ENCODE measurements at regions not wholly inside any gene's neighbourhood (a gene's known extent, or its start where the extent isn't known, plus 50 kb on each side); places are given as distances from the start of the nearest gene placed in this dataset.

GRCh38 chr2:59389240-59389639, 1148.1 kb upstream of the FANCL start (continued):
- TF ChIP-seq ATOH8 (CRISPR knock-in tag; IDR thresholded peaks at IDR 0.05; ENCODE audit: low read depth): no peak
- TF ChIP-seq HOXB5 (CRISPR knock-in tag; IDR thresholded peaks at IDR 0.05): no peak
- peak; percentile 87 for TF ChIP-seq BCL3 (IDR thresholded peaks at IDR 0.05)
- peak; percentile 35; the same call in 1 of the 2 replicates for TF ChIP-seq GATA3 (IDR thresholded peaks at IDR 0.05; ENCODE audit: borderline replicate concordance)
- peak; percentile 64 to 89 for TF ChIP-seq CEBPB (IDR thresholded peaks at IDR 0.05)
- no peak for TF ChIP-seq ELK1 (IDR thresholded peaks at IDR 0.05; ENCODE audit: low read depth, low read length)
- peak; percentile 25; the same call in 1 of the 3 replicates for TF ChIP-seq SMC3 (IDR thresholded peaks at IDR 0.05)
- peak; percentile 41 for TF ChIP-seq FOSL2 (IDR thresholded peaks at IDR 0.05)
- TF ChIP-seq FOSL2 (CRISPR knock-in tag; IDR thresholded peaks at IDR 0.05): peak; percentile 66; the same call in 1 of the 2 replicates
- TF ChIP-seq JUN (IDR thresholded peaks at IDR 0.05): peak; percentile 60 to 78; a peak in 4 of 5 replicates
- peak; percentile 72 to 79; a peak in 3 of 5 replicates for TF ChIP-seq EP300 (IDR thresholded peaks at IDR 0.05)
- TF ChIP-seq CTCF (IDR thresholded peaks at IDR 0.05): no peak
- TF ChIP-seq MAFK (IDR thresholded peaks at IDR 0.05; ENCODE audit: partially characterized antibody): no peak
- no peak for TF ChIP-seq ZFP36 (IDR thresholded peaks at IDR 0.05; ENCODE audit: borderline replicate concordance, partially characterized antibody)
- no peak for TF ChIP-seq ZNF302 (CRISPR knock-in tag; IDR thresholded peaks at IDR 0.05)
- TF ChIP-seq ZC3H11A (IDR thresholded peaks at IDR 0.05): no peak
- TF ChIP-seq HOXB13 (CRISPR knock-in tag; IDR thresholded peaks at IDR 0.05; ENCODE audit: low read depth): no peak
- TF ChIP-seq HES2 (IDR thresholded peaks at IDR 0.05): peak; percentile 50; the same call in 1 of the 2 replicates
- no peak for TF ChIP-seq CBX2 (IDR thresholded peaks at IDR 0.05; ENCODE audit: borderline replicate concordance, low read depth)

- ChIA-PET POLR2A (no interaction called here), CTCF (no interaction called here)
- no peak overlapping the region for H3K4me2 ChIP-seq
- no peak for ATAC-seq
- no peaks in the 10 kb centered on the region for H3K9me3 ChIP-seq
- peaks cover 14% of the 10 kb centered on the region; the same call in 2 of the 3 replicates for H3K4me1 ChIP-seq
- 71% methylated on average over 10 of the region's 10 CpGs for WGBS (ENCODE audit: missing lambda C conversion rate)
- no peak for DNase-seq (ENCODE audit: low read depth in 1 of 2, low spot score in 1 of 2)
- H3K4me3 ChIP-seq: no peak overlapping the region
- H3K27ac ChIP-seq: no peak overlapping the region
- FAIRE-seq: no peak
- TF ChIP-seq REST (IDR thresholded peaks at IDR 0.05) (no peak), HOXB5 (CRISPR knock-in tag; IDR thresholded peaks at IDR 0.05) (no peak), ZSCAN20 (CRISPR knock-in tag; IDR thresholded peaks at IDR 0.05) (no peak), KDM5A (IDR thresholded peaks at IDR 0.05) (no peak), POLR2A (IDR thresholded peaks at IDR 0.05; ENCODE audit: low read length) (no peak), RFX5 (IDR thresholded peaks at IDR 0.05) (no peak), SMC3 (IDR thresholded peaks at IDR 0.05) (no peak), ESRRA (IDR thresholded peaks at IDR 0.05; ENCODE audit: borderline replicate concordance, low read length) (no peak), HOXA7 (CRISPR knock-in tag; IDR thresholded peaks at IDR 0.05) (no peak), HES2 (IDR thresholded peaks at IDR 0.05) (no peak), ELK1 (IDR thresholded peaks at IDR 0.05; ENCODE audit: low read depth, low read length) (no peak), RAD21 (conservative IDR thresholded peaks at IDR 0.05 in 1 of 2, IDR thresholded peaks at IDR 0.05 in 1 of 2) (no peak)
These were observed 1144.8 kb upstream of the FANCL start for GRCh38 chr2:59385971-59386370.

Measured in A549 (cell line).